ENCODE measurements at regions not wholly inside any gene's neighbourhood (a gene's known extent, or its start where the extent isn't known, plus 50 kb on each side); places are given as distances from the start of the nearest gene placed in this dataset.

DNA sequence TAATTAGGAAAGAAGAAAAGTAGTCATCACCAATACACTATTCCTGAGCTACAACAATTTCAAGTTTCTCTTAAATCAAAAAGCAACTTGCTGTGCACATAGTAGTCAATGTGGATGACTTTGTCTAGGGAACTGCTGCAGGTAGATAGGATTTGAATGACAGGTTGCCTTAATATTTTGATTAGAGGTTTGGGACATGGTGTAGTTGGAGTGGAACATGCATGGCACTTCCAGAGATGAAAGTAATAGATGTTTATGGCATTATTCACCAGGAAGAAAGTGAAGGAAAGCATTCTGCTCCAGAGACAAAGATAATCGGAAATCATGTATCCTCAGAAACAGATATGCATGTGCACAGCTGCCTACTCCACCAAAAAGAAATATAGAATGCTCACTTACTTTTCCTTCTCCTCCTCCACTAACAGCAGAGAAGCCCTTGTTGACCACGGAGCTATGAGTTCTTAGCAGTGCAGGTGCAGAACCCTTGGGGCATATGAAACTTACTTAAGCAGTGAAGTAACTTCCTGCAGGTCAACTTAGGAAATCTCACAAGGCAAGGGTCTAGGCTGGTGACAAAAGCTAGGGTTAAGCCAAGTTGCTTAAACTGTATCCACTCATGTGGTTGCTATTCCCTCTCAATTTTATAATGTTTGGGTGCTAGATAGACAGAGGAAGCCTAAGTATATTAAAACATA is 390.8 kb downstream of the HNRNPD start:
- Histone ChIP-seq H3K27me3 (no peaks in the 10 kb centered on the region), H3K27ac (no peak overlapping the region), H3K9me3 (ENCODE audit: low read depth) (no peaks in the 10 kb centered on the region), H3K36me3 (no peaks in the 10 kb centered on the region), H3K4me3 (no peak overlapping the region), H3K4me1 (ENCODE audit: low read depth) (peaks cover 3% of the 10 kb centered on the region)
- TF ChIP-seq, protein P1, sequence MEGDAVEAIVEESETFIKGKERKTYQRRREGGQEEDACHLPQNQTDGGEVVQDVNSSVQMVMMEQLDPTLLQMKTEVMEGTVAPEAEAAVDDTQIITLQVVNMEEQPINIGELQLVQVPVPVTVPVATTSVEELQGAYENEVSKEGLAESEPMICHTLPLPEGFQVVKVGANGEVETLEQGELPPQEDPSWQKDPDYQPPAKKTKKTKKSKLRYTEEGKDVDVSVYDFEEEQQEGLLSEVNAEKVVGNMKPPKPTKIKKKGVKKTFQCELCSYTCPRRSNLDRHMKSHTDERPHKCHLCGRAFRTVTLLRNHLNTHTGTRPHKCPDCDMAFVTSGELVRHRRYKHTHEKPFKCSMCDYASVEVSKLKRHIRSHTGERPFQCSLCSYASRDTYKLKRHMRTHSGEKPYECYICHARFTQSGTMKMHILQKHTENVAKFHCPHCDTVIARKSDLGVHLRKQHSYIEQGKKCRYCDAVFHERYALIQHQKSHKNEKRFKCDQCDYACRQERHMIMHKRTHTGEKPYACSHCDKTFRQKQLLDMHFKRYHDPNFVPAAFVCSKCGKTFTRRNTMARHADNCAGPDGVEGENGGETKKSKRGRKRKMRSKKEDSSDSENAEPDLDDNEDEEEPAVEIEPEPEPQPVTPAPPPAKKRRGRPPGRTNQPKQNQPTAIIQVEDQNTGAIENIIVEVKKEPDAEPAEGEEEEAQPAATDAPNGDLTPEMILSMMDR (IDR thresholded peaks at IDR 0.05; ENCODE audit: low read depth, low read length), result no peak
- no peak for DNase-seq (ENCODE audit: low read depth in 1 of 2, low spot score in 1 of 2)

DNA sequence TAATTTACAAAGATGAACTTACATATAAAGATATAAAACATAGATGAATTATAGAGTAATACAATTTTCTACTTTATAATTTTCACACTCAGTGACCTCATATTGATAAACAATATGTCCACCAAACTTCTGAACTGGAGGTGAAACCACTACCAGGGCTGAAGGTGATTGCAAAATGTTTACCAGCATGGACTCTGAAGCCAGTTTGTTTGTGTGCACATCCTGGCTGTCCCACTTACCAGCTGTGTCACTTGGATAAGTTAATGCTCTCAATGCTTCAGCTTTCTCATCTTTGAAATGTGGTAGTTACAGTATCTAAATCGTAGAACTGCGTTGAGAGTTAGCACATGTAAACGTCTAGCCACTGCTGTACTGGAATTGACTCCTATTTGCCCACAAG is 392.6 kb downstream of the HNRNPD start:
- Histone ChIP-seq H3K9me3 (ENCODE audit: low read depth) (no peaks in the 10 kb centered on the region), H3K4me3 (no peak overlapping the region), H3K4me1 (ENCODE audit: low read depth) (peaks cover 9% of the 10 kb centered on the region), H3K27me3 (no peaks in the 10 kb centered on the region), H3K27ac (no peak overlapping the region), H3K36me3 (no peaks in the 10 kb centered on the region)
- TF ChIP-seq, protein P1 (IDR thresholded peaks at IDR 0.05; ENCODE audit: low read depth, low read length), result no peak
- no peak for DNase-seq (ENCODE audit: low read depth in 1 of 2, low spot score in 1 of 2)

DNA sequence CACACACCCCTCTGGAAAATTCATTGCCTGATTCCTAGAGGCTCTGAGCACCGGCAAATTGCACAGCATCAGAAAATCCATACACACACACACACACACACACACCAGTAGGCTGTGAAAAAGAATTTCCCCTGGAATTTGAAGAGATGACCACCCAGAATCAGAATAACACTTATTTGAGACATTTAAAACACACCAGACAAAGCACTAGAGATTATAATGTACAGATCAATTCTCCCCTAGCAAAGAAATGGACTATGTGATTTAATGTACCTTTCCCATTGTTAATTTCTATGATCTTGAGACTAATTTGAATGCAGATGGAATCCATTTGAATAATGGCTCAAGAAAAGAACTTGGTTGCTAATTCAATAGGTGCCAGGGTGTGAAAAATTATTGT is 399.3 kb downstream of the HNRNPD start:
- Histone ChIP-seq H3K4me1 (ENCODE audit: low read depth) (peaks cover 9% of the 10 kb centered on the region), H3K4me3 (no peak overlapping the region), H3K27ac (no peak overlapping the region), H3K36me3 (no peaks in the 10 kb centered on the region), H3K9me3 (ENCODE audit: low read depth) (no peaks in the 10 kb centered on the region), H3K27me3 (no peaks in the 10 kb centered on the region)
- TF ChIP-seq, protein P1 (IDR thresholded peaks at IDR 0.05; ENCODE audit: low read depth, low read length), result no peak
- no peak for DNase-seq (ENCODE audit: low read depth in 1 of 2, low spot score in 1 of 2)

DNA sequence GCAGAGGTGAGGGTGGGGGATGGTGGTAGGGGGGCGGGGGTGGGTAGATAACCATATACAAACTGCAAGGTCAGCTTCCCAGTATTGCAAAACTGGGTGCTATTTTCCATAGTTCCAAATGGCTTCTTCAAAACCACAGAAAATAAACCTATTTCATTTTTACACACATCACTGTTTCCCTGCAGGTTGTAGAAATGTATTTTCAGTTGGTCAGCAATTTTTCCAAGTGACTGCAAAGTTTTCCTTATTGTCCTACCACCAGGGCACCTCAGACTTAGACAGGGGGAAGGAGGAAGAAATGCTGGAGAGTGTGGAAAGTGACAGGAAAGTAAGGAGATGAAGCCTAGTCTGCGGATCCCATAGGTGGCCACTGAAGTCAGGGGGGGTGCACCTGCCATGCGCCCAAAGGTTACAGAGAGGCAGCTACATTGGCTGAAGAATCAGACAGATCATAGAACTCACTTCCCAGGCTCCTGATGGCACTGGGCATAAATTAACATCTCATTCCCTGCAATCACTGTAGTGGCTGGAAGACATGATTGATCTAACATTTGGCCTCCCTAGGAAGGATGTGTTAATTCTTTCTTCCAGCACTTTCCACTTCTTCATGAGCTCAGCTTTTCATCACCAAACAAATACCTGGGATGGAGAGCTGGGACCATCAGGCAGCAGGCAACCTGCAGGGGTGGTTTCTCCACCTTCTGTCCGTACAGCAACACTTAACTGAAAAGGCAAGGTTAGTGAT is 402.0 kb downstream of the HNRNPD start:
- H3K36me3 ChIP-seq, result no peaks in the 10 kb centered on the region
- DNase-seq (ENCODE audit: low read depth in 1 of 2, low spot score in 1 of 2), result no peak
- H3K4me1 ChIP-seq (ENCODE audit: low read depth), result peaks cover under 1% of the 10 kb centered on the region
- H3K4me3 ChIP-seq, result no peak overlapping the region
- TF ChIP-seq, protein P1 (IDR thresholded peaks at IDR 0.05; ENCODE audit: low read depth, low read length), result no peak
- H3K27ac ChIP-seq, result no peak overlapping the region
- H3K27me3 ChIP-seq, result no peaks in the 10 kb centered on the region
- H3K9me3 ChIP-seq (ENCODE audit: low read depth), result no peaks in the 10 kb centered on the region

DNA sequence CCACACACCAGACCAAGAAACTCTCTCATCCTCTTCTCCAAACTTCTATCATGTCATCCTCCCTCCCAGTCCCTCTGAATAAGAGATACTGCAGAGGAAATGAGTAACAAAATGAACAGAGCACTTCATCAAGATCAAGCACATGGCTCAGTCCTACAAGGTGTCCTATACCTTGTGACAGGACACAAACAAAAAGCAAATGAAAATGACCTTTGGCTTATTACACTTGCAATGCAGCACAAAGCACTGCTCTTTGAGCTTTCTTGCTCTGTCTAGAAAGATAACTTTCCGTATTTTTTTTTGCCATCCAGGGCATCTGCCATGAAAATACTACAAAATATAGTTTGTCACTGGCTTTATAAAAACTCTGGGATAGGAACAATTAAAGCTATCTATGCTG is 402.7 kb downstream of the HNRNPD start:
- no peak overlapping the region for H3K27ac ChIP-seq
- no peaks in the 10 kb centered on the region for H3K9me3 ChIP-seq (ENCODE audit: low read depth)
- H3K36me3 ChIP-seq, result no peaks in the 10 kb centered on the region
- no peaks in the 10 kb centered on the region for H3K27me3 ChIP-seq
- H3K4me3 ChIP-seq, result no peak overlapping the region
- TF ChIP-seq, protein P1 (IDR thresholded peaks at IDR 0.05; ENCODE audit: low read depth, low read length), result no peak
- DNase-seq (ENCODE audit: low read depth in 1 of 2, low spot score in 1 of 2), result no peak
- no peaks in the 10 kb centered on the region for H3K4me1 ChIP-seq (ENCODE audit: low read depth)

Measured in cardiac muscle cell (in vitro differentiated cells and primary cell).